ENCODE measurements at regions not wholly inside any gene's neighbourhood (a gene's known extent, or its start where the extent isn't known, plus 50 kb on each side); places are given as distances from the start of the nearest gene placed in this dataset.

- TF ChIP-seq ZNF274 (IDR thresholded peaks at IDR 0.05; ENCODE audit: low read depth, low read length) = no peak
- no peak for TF ChIP-seq YY1 (IDR thresholded peaks at IDR 0.05; ENCODE audit: insufficient read depth, insufficient read length)
- no peak for TF ChIP-seq SUZ12 (IDR thresholded peaks at IDR 0.05; ENCODE audit: extremely low read depth, insufficient read depth, insufficient read length)
Measured at GRCh38 chr7:81527651-81528050, 242.2 kb downstream of the HGF start.
